ENCODE measurements at regions not wholly inside any gene's neighbourhood (a gene's known extent, or its start where the extent isn't known, plus 50 kb on each side); places are given as distances from the start of the nearest gene placed in this dataset.

DNA sequence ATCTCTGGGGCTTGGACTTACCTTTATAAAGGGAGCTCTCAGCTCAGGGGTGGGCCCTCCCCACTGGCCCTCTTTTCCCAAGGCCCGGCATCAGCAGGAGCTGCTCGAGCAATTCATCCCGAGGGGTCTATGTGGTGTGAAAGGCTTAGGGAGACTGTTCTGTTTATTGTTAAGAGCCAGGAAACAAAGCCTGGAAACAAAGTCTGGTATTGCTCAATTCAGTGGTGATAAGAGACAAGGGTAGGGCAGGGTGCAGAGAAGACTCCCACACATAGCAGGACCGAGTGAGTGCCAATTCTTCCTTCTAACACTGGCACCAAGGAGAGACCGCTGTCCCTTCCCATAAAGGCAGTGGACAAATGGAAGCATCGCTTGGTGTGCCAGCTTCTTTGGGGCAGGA lies 750.7 kb downstream of the KCNJ18 start:
- Histone ChIP-seq H3K9me3 (no peaks in the 10 kb centered on the region), H3K4me3 (no peak overlapping the region), H3K36me3 (no peaks in the 10 kb centered on the region), H3K27ac (no peak overlapping the region), H3K27me3 (no peaks in the 10 kb centered on the region), H3K4me1 (no peaks in the 10 kb centered on the region)
- intact Hi-C loops (cut with DNase I), result no loop called here
- DNase-seq (no peak), ATAC-seq (peak; percentile 16)
- TF ChIP-seq, protein P1, sequence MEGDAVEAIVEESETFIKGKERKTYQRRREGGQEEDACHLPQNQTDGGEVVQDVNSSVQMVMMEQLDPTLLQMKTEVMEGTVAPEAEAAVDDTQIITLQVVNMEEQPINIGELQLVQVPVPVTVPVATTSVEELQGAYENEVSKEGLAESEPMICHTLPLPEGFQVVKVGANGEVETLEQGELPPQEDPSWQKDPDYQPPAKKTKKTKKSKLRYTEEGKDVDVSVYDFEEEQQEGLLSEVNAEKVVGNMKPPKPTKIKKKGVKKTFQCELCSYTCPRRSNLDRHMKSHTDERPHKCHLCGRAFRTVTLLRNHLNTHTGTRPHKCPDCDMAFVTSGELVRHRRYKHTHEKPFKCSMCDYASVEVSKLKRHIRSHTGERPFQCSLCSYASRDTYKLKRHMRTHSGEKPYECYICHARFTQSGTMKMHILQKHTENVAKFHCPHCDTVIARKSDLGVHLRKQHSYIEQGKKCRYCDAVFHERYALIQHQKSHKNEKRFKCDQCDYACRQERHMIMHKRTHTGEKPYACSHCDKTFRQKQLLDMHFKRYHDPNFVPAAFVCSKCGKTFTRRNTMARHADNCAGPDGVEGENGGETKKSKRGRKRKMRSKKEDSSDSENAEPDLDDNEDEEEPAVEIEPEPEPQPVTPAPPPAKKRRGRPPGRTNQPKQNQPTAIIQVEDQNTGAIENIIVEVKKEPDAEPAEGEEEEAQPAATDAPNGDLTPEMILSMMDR (IDR thresholded peaks at IDR 0.05), result no peak

- no peak overlapping the region for H3K27ac ChIP-seq
- intact Hi-C loops (cut with DNase I), result no loop called here
- H3K27me3 ChIP-seq, result no peaks in the 10 kb centered on the region
- no peak for DNase-seq
- H3K4me1 ChIP-seq, result no peaks in the 10 kb centered on the region
- H3K9me3 ChIP-seq, result no peaks in the 10 kb centered on the region
- no peak for ATAC-seq
- TF ChIP-seq, protein P1 (IDR thresholded peaks at IDR 0.05), result no peak
- H3K36me3 ChIP-seq, result no peaks in the 10 kb centered on the region
- no peak overlapping the region for H3K4me3 ChIP-seq
These were observed 760.9 kb downstream of the KCNJ18 start for GRCh38 chr17:22453181-22453580.

- DNase-seq, result no peak
- TF ChIP-seq, protein P1 (IDR thresholded peaks at IDR 0.05), result no peak
- Histone ChIP-seq H3K4me1 (no peaks in the 10 kb centered on the region), H3K9me3 (no peaks in the 10 kb centered on the region), H3K36me3 (no peaks in the 10 kb centered on the region), H3K4me3 (no peak overlapping the region), H3K27ac (no peak overlapping the region), H3K27me3 (no peaks in the 10 kb centered on the region)
- intact Hi-C loops (cut with DNase I), result no loop called here
- ATAC-seq, result peak; percentile 50
These were observed 762.0 kb downstream of the KCNJ18 start for GRCh38 chr17:22454070-22454999.

DNA sequence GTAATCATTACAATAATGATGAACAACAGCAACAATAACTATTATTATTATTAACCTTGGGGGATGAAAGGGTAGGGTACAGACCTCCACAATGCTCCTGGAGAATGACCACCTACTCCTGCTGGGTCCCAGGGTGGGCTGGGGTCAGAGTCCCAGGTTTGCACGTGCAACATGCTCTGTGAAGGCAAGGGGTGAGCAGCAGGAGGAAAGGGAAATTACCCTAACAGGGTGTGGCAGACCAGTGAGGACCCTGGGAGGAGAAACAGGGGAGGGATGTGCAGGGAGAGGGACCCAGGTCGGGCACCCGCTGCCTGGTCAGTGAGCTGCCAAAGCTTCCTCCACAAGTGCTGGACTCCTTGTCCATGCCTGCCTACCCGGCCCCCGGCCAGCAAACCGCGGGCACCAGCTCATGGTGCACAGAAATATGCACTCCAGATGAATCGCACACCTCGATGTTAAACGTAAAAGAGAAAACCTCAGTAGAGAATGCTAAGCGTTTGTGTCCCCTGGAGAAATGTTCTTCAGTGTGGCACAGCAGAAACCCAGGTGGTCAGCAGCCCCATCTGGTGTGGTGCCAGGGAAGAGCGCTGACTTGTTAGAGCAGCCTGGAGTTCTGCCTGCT lies 767.1 kb downstream of the KCNJ18 start:
- Histone ChIP-seq H3K4me1 (no peaks in the 10 kb centered on the region), H3K9me3 (no peaks in the 10 kb centered on the region), H3K36me3 (no peaks in the 10 kb centered on the region), H3K27me3 (no peaks in the 10 kb centered on the region), H3K4me3 (no peak overlapping the region), H3K27ac (no peak overlapping the region)
- DNase-seq, result no peak
- TF ChIP-seq, protein P1 (IDR thresholded peaks at IDR 0.05), result no peak
- intact Hi-C loops (cut with DNase I), result no loop called here
- ATAC-seq, result no peak

- Histone ChIP-seq H3K9me3 (no peaks in the 10 kb centered on the region), H3K4me1 (no peaks in the 10 kb centered on the region), H3K27me3 (no peaks in the 10 kb centered on the region), H3K36me3 (no peaks in the 10 kb centered on the region), H3K27ac (no peak overlapping the region), H3K4me3 (no peak overlapping the region)
- TF ChIP-seq, protein P1 (IDR thresholded peaks at IDR 0.05), result no peak
- intact Hi-C loops (cut with DNase I), result no loop called here
- DNase-seq, result no peak
- no peak for ATAC-seq
These were observed 767.6 kb downstream of the KCNJ18 start for GRCh38 chr17:22459953-22460350.

Data from upper lobe of right lung (tissue), 1 donor.